Muscle layer of duodenum (tissue), 2 donors: ENCODE measurements at regions not wholly inside any gene's neighbourhood (a gene's known extent, or its start where the extent isn't known, plus 50 kb on each side); places are given as distances from the start of the nearest gene placed in this dataset.
"Not testable (repeated sequence)": the region's sequence is repeated elsewhere in the genome, so short reads cannot be mapped to it uniquely, and the experiment has no call there.

ENCODE experiments used
- H3K27ac ChIP-seq: one replicate; pipeline ENCODE4 v1.7.0; 2013; ENCODE audit warnings: mild to moderate bottlenecking, low read length
- H3K27me3 ChIP-seq: one replicate; pipeline ENCODE4 v1.7.0; 2013; ENCODE audit warnings: low read depth, mild to moderate bottlenecking, control low read depth, low read length
- H3K36me3 ChIP-seq, 2 donors: one replicate each; pipeline ENCODE4 v1.7.0; 2013; ENCODE audit warnings: low read length in 2 of 2, control low read depth in 1 of 2, mild to moderate bottlenecking in 1 of 2; ENCODE audit not compliant: insufficient read depth in 2 of 2, control insufficient read depth in 1 of 2
- H3K4me1 ChIP-seq, 2 donors: one replicate each; pipeline ENCODE4 v1.7.0; 2013; ENCODE audit warnings: low read length in 2 of 2, mild to moderate bottlenecking in 2 of 2, control low read depth in 1 of 2, moderate library complexity in 1 of 2; ENCODE audit not compliant: insufficient read depth in 2 of 2, control insufficient read depth in 1 of 2
- H3K4me3 ChIP-seq, 2 donors: one replicate each; pipeline ENCODE4 v1.7.0; 2013; ENCODE audit warnings: low read length in 2 of 2, low read depth in 1 of 2, mild to moderate bottlenecking in 1 of 2
- H3K9me3 ChIP-seq, 2 donors: one replicate each; pipeline ENCODE4 v1.7.0; 2013; ENCODE audit warnings: low read length in 2 of 2, control low read depth in 1 of 2, mild to moderate bottlenecking in 1 of 2; ENCODE audit not compliant: control insufficient read depth in 1 of 2
- donor health status: healthy.

GRCh38 chr21:20486303-20486702 is 511.9 kb upstream of the NCAM2 start:
- Histone ChIP-seq H3K27me3 (no peaks in the 10 kb centered on the region), H3K4me1 (no peaks in the 10 kb centered on the region), H3K9me3 (no peaks in the 10 kb centered on the region), H3K27ac (no peak overlapping the region), H3K4me3 (no peak overlapping the region), H3K36me3 (no peaks in the 10 kb centered on the region)

GRCh38 chr21:20502915-20503314 is 495.3 kb upstream of the NCAM2 start:
- not testable (repeated sequence) for H3K27me3 ChIP-seq, H3K4me1 ChIP-seq, H3K36me3 ChIP-seq, H3K27ac ChIP-seq
- peaks cover 0 to 17% of the 10 kb centered on the region in 2 donors for H3K9me3 ChIP-seq
- H3K4me3 ChIP-seq = peak overlapping the region in 1 of 2 donors; percentile 23

GRCh38 chr21:20507783-20508182 is 490.4 kb upstream of the NCAM2 start:
- Histone ChIP-seq H3K36me3 (no peaks in the 10 kb centered on the region), H3K27ac (no peak overlapping the region), H3K4me3 (no peak overlapping the region), H3K9me3 (peaks cover 0 to 10% of the 10 kb centered on the region in 2 donors), H3K4me1 (no peaks in the 10 kb centered on the region), H3K27me3 (no peaks in the 10 kb centered on the region)

- Histone ChIP-seq H3K27me3 (no peaks in the 10 kb centered on the region), H3K27ac (no peak overlapping the region)
Observed at GRCh38 chr21:20511216-20511880, 486.9 kb upstream of the NCAM2 start.

GRCh38 chr21:20515446-20515845 is 482.8 kb upstream of the NCAM2 start:
- Histone ChIP-seq H3K36me3 (no peaks in the 10 kb centered on the region), H3K4me3 (no peak overlapping the region), H3K27me3 (no peaks in the 10 kb centered on the region), H3K4me1 (no peaks in the 10 kb centered on the region), H3K27ac (no peak overlapping the region), H3K9me3 (no peaks in the 10 kb centered on the region)

More at GRCh38 chr21:20511216-20511880, 486.9 kb upstream of the NCAM2 start:
- no peaks in the 10 kb centered on the region for H3K9me3 ChIP-seq
- H3K4me1 ChIP-seq = no peaks in the 10 kb centered on the region
- H3K4me3 ChIP-seq = no peak overlapping the region
- H3K36me3 ChIP-seq = no peaks in the 10 kb centered on the region

GRCh38 chr21:20519076-20519475 is 479.1 kb upstream of the NCAM2 start:
- Histone ChIP-seq H3K27me3 (no peaks in the 10 kb centered on the region), H3K4me3 (no peak overlapping the region), H3K4me1 (peaks cover 0 to 3% of the 10 kb centered on the region in 2 donors), H3K36me3 (no peaks in the 10 kb centered on the region), H3K9me3 (no peaks in the 10 kb centered on the region), H3K27ac (no peak overlapping the region)

- Histone ChIP-seq H3K4me3 (no peak overlapping the region), H3K4me1 (peaks cover 0 to 4% of the 10 kb centered on the region in 2 donors), H3K27ac (no peak overlapping the region), H3K36me3 (no peaks in the 10 kb centered on the region), H3K27me3 (no peaks in the 10 kb centered on the region), H3K9me3 (no peaks in the 10 kb centered on the region)
Observed at GRCh38 chr21:20522611-20523010, 475.6 kb upstream of the NCAM2 start.

- Histone ChIP-seq H3K36me3 (no peaks in the 10 kb centered on the region), H3K27ac (no peak overlapping the region), H3K9me3 (no peaks in the 10 kb centered on the region), H3K4me1 (peaks cover 0 to 10% of the 10 kb centered on the region in 2 donors), H3K27me3 (no peaks in the 10 kb centered on the region), H3K4me3 (no peak overlapping the region)
Observed at GRCh38 chr21:20523191-20523590, 475.0 kb upstream of the NCAM2 start.

- Histone ChIP-seq H3K36me3 (no peaks in the 10 kb centered on the region), H3K4me1 (peaks cover 0 to 13% of the 10 kb centered on the region in 2 donors), H3K27ac (no peak overlapping the region), H3K27me3 (no peaks in the 10 kb centered on the region), H3K9me3 (no peaks in the 10 kb centered on the region), H3K4me3 (no peak overlapping the region)
Observed at GRCh38 chr21:20527731-20528460, 470.3 kb upstream of the NCAM2 start.

- H3K4me1 ChIP-seq = peaks cover 0 to 4% of the 10 kb centered on the region in 2 donors
- no peaks in the 10 kb centered on the region for H3K9me3 ChIP-seq
- H3K27ac ChIP-seq = no peak overlapping the region
- no peak overlapping the region for H3K4me3 ChIP-seq
- no peaks in the 10 kb centered on the region for H3K36me3 ChIP-seq
- H3K27me3 ChIP-seq = no peaks in the 10 kb centered on the region
Observed at GRCh38 chr21:20537130-20537529, 461.1 kb upstream of the NCAM2 start.

GRCh38 chr21:20538039-20538658 is 460.1 kb upstream of the NCAM2 start:
- Histone ChIP-seq H3K4me3 (no peak overlapping the region), H3K27me3 (no peaks in the 10 kb centered on the region), H3K27ac (no peak overlapping the region), H3K36me3 (no peaks in the 10 kb centered on the region), H3K4me1 (peaks cover 0 to 4% of the 10 kb centered on the region in 2 donors), H3K9me3 (no peaks in the 10 kb centered on the region)
